Kidney epithelial cell (primary cell): ENCODE measurements at regions not wholly inside any gene's neighbourhood (a gene's known extent, or its start where the extent isn't known, plus 50 kb on each side); places are given as distances from the start of the nearest gene placed in this dataset.
"Not testable (repeated sequence)": the region's sequence is repeated elsewhere in the genome, so short reads cannot be mapped to it uniquely, and the experiment has no call there.

Source experiments
- DNase-seq: peaks from one replicate; pipeline ENCODE4 v3.0.0-alpha.2; 2010; ENCODE audit warnings: low read depth
- H3K27me3 ChIP-seq: 2 replicates; pipeline ENCODE4 v1.6.0; 2011; ENCODE audit warnings: low read length; ENCODE audit not compliant: control insufficient read depth, insufficient read depth
- H3K36me3 ChIP-seq: 2 replicates; pipeline ENCODE4 v1.5.1; 2011; ENCODE audit warnings: low read length; ENCODE audit not compliant: control insufficient read depth, insufficient read depth
- H3K4me3 ChIP-seq: 2 replicates; pipeline ENCODE4 v1.5.1; 2011; ENCODE audit warnings: low read depth, mild to moderate bottlenecking, control low read depth, low read length
- TF ChIP-seq, protein P1 (sequence below): IDR thresholded peaks from 2 replicates; pipeline ENCODE4 v1.5.1; 2011; ENCODE audit warnings: mild to moderate bottlenecking, moderate library complexity, low read length, control low read depth, inconsistent platforms; ENCODE audit not compliant: insufficient read depth, poor library complexity, severe bottlenecking

DNA sequence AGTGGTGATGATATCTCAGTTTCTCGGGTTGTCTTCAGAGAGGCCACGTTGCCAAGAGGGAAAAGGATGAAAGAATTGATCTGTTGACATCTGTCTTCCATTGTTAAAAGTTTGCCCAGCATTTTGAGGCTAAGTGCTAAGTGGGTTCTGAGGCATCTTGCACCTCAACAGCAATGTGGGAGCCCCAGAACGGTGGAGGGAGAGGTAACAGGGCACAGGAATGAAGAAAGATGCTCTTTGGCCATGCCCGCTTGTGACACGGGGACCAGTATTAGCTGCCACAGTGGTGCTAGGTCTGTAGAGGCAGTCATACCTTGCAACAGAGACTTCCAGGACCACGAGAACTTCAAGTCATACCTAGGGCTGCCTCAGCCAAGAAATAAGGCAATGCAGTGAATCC is 106.6 kb upstream of the NUPR2 start:
- no peak for DNase-seq
- Histone ChIP-seq H3K36me3 (no peaks in the 10 kb centered on the region), H3K27me3 (no peaks in the 10 kb centered on the region), H3K4me3 (no peak overlapping the region)
- TF ChIP-seq, protein P1, sequence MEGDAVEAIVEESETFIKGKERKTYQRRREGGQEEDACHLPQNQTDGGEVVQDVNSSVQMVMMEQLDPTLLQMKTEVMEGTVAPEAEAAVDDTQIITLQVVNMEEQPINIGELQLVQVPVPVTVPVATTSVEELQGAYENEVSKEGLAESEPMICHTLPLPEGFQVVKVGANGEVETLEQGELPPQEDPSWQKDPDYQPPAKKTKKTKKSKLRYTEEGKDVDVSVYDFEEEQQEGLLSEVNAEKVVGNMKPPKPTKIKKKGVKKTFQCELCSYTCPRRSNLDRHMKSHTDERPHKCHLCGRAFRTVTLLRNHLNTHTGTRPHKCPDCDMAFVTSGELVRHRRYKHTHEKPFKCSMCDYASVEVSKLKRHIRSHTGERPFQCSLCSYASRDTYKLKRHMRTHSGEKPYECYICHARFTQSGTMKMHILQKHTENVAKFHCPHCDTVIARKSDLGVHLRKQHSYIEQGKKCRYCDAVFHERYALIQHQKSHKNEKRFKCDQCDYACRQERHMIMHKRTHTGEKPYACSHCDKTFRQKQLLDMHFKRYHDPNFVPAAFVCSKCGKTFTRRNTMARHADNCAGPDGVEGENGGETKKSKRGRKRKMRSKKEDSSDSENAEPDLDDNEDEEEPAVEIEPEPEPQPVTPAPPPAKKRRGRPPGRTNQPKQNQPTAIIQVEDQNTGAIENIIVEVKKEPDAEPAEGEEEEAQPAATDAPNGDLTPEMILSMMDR: no peak

DNA sequence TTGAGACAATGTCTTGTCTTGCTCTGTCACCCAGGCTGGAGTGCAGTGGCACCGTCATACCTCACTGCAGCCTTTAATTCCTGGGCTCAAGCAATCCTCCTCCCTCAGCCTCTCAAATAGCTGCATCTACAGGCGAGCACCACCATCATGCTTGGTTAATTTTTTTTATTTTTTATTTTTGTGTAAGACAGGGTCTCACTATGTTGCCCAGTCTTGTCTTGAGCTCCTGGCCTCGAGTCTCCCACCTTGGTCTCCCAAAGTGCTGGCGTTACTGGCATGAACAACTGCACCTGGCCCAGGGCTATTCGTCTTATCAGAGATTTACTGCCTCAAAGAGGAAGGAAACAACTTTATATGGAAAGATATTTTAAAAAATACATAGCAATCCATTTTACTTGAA is 102.8 kb upstream of the NUPR2 start:
- TF ChIP-seq, protein P1: no peak
- Histone ChIP-seq H3K4me3 (no peak overlapping the region), H3K27me3 (no peaks in the 10 kb centered on the region), H3K36me3 (no peaks in the 10 kb centered on the region)
- no peak for DNase-seq

DNA sequence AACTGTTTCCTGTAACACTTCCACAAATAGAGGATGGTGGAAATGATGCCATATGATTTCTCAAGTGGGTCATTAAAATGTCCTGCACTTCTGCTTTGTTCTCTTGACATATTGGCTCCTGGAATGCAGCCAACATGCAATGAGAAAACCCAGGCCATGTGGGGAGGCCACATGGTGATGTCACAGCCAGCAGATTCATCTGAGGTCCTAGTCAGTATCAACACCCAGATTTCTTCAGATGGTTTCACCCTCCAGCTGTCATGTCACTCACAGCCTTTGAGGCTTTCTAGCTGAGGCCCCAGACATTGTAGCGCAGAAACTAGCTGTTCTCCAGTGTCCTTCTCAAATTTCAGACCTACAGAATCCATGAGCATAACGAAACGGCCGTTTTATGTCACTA is 102.3 kb upstream of the NUPR2 start:
- no peak overlapping the region for H3K4me3 ChIP-seq
- no peaks in the 10 kb centered on the region for H3K27me3 ChIP-seq
- H3K36me3 ChIP-seq: no peaks in the 10 kb centered on the region
- TF ChIP-seq, protein P1: no peak
- no peak for DNase-seq

DNA sequence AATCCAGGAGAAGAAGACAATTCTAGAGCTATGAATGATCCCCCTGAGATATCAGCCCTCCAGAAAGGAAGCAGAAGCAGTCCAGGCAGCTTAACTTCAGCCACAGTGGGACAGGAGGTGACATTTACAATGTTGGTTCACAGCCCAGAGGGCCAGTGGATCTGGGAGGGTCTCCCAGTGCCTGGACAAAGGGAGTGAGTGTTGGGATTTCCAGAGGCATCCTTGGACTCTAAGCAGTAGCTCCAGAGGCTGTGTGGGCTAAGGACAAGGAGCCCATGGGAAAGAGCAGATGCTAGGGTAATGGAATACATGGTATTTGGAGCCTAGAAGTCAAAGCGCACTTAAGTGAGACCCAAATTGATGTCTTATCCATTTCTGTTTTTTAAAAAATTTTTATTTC is 97.4 kb upstream of the NUPR2 start:
- Histone ChIP-seq H3K36me3 (no peaks in the 10 kb centered on the region), H3K4me3 (no peak overlapping the region), H3K27me3 (no peaks in the 10 kb centered on the region)
- no peak for DNase-seq
- TF ChIP-seq, protein P1: no peak

DNA sequence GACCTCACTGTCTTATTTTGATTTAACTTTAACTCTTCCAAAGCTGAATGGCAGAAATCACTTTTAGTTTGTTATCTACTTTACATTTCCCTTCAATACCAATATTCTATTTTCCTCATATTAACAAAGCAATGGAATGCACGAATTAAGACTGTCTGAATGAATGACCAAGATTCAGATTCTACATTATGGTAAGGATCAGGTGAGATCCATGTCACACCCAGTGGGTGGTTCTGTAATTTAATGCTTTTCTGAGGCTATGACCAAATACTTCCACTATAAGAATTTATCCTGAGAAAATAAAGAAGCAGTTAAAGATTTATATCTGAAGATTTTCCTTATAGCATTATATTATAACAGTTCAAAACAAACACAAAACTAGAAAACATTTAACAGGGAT is 90.2 kb upstream of the NUPR2 start:
- H3K4me3 ChIP-seq: no peak overlapping the region
- H3K36me3 ChIP-seq: no peaks in the 10 kb centered on the region
- no peaks in the 10 kb centered on the region for H3K27me3 ChIP-seq
- no peak for DNase-seq
- TF ChIP-seq, protein P1: no peak

DNA sequence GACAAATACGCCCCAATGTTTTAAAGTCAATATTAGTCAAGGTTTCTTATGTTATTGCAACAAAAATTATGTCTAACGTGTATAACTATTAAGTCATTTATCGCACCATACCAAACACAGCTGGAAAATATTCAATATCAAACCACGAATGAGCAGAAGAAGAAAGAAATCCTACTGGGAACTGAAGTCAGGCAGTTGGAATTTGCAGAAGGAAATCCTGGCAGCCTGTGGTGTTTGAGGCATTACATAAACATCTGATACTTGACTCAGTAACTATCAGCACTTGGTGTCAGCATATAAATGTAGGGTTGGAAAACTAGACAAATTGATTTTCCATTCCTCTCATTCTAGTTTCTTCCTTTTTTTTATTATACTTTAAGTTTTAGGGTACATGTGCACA is 83.4 kb upstream of the NUPR2 start:
- H3K27me3 ChIP-seq: no peaks in the 10 kb centered on the region
- no peaks in the 10 kb centered on the region for H3K36me3 ChIP-seq
- H3K4me3 ChIP-seq: no peak overlapping the region
- TF ChIP-seq, protein P1: no peak
- no peak for DNase-seq

DNA sequence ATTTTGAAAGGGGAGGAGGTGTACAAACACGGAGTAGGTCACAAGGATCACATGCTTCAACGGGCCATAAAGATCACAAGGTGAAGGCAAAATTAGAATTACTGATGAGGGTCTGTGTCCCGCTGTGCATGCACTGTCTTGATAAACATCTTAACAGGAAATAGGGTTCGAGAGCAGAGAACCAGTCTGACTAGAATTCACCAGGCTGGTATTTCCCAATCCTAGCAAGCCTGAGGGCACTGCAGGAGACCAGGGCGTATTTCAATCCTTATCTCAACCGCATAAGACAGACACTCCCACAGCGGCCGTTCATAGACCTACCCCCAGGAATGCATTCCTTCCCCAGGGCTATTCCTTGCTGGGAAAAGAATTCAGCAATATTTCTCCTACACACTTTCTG is 80.0 kb upstream of the NUPR2 start:
- not testable (repeated sequence) for DNase-seq, H3K36me3 ChIP-seq, H3K27me3 ChIP-seq, H3K4me3 ChIP-seq
